CD1c-positive myeloid dendritic cell (primary cell): ENCODE measurements at regions not wholly inside any gene's neighbourhood (a gene's known extent, or its start where the extent isn't known, plus 50 kb on each side); places are given as distances from the start of the nearest gene placed in this dataset.
A peak's percentile ranks its signal among the peaks of the same experiment; 100 is the strongest.
"Not testable (repeated sequence)": the region's sequence is repeated elsewhere in the genome, so short reads cannot be mapped to it uniquely, and the experiment has no call there.

ENCODE experiments used
- DNase-seq: peaks from one replicate; pipeline ENCODE4 v3.0.0-alpha.2; 2016; ENCODE audit errors: extremely low spot score

- no peak for DNase-seq
Observed at GRCh38 chr9:135403733-135404450, 75.7 kb upstream of the PPP1R26 start.

GRCh38 chr9:135404451-135405144 lies 75.0 kb upstream of the PPP1R26 start:
- DNase-seq = no peak

- DNase-seq = not testable (repeated sequence)
Observed at GRCh38 chr9:135405145-135405464, 74.5 kb upstream of the PPP1R26 start.

- no peak for DNase-seq
Observed at GRCh38 chr9:135408476-135409254, 70.9 kb upstream of the PPP1R26 start.

GRCh38 chr9:135409286-135410200 lies 70.0 kb upstream of the PPP1R26 start:
- DNase-seq = no peak

- no peak for DNase-seq
Observed at GRCh38 chr9:135410421-135410820, 69.2 kb upstream of the PPP1R26 start.

- no peak for DNase-seq
Observed at GRCh38 chr9:135410831-135411473, 68.6 kb upstream of the PPP1R26 start.

- DNase-seq = not testable (repeated sequence)
Observed at GRCh38 chr9:135411605-135412004, 68.0 kb upstream of the PPP1R26 start.

- peak; percentile 71 for DNase-seq
Observed at GRCh38 chr9:135412315-135413085, 67.1 kb upstream of the PPP1R26 start.

- DNase-seq = no peak
Observed at GRCh38 chr9:135413086-135413375, 66.6 kb upstream of the PPP1R26 start.

GRCh38 chr9:135413461-135413860 lies 66.1 kb upstream of the PPP1R26 start:
- DNase-seq = no peak

GRCh38 chr9:135414293-135414692 lies 65.3 kb upstream of the PPP1R26 start:
- no peak for DNase-seq

- DNase-seq = no peak
Observed at GRCh38 chr9:135415586-135415985, 64.0 kb upstream of the PPP1R26 start.

GRCh38 chr9:135416664-135417290 lies 62.8 kb upstream of the PPP1R26 start:
- no peak for DNase-seq

- DNase-seq = no peak
Observed at GRCh38 chr9:135418161-135418560, 61.4 kb upstream of the PPP1R26 start.

- no peak for DNase-seq
Observed at GRCh38 chr9:135419106-135419505, 60.5 kb upstream of the PPP1R26 start.

- DNase-seq = no peak
Observed at GRCh38 chr9:135422341-135422944, 57.1 kb upstream of the PPP1R26 start.

- no peak for DNase-seq
Observed at GRCh38 chr9:135423725-135424124, 55.9 kb upstream of the PPP1R26 start.
